Stomach (tissue), 8 donors: ENCODE measurements at regions not wholly inside any gene's neighbourhood (a gene's known extent, or its start where the extent isn't known, plus 50 kb on each side); places are given as distances from the start of the nearest gene placed in this dataset.

ENCODE experiments used
- DNase-seq, 2 donors: peaks; one replicate each; pipeline versions ENCODE4 v3.0.0 to v3.0.0-alpha.2; 2013 to 2019
- H3K27ac ChIP-seq, 5 donors: fragments of 200-600 bp in 4 of 5; sonication (generic) in 4 of 5; one replicate each; pipeline ENCODE4 v1.5.1; 2013 to 2019; ENCODE audit warnings: mild to moderate bottlenecking in 1 of 5, moderate library complexity in 1 of 5
- H3K27me3 ChIP-seq, 3 donors: fragments of 200-600 bp; sonication (generic); one replicate each; pipeline ENCODE4 v1.5.1; 2017 to 2019; ENCODE audit warnings: mixed run types in 1 of 3
- H3K36me3 ChIP-seq, 4 donors: fragments of 200-600 bp; sonication (generic); 1 replicate in 3 of 4; 2 replicates in 1 of 4; pipeline ENCODE4 v1.5.1; 2016 to 2019
- H3K4me1 ChIP-seq, 4 donors: fragments of 200-600 bp; sonication (generic); one replicate each; pipeline ENCODE4 v1.5.1; 2016 to 2019
- H3K4me3 ChIP-seq, 4 donors: fragments of 200-600 bp; sonication (generic) in 3 of 4; one replicate each; pipeline ENCODE4 v1.5.1; 2016 to 2019; ENCODE audit warnings: mild to moderate bottlenecking in 1 of 4
- H3K9me3 ChIP-seq, 4 donors: fragments of 200-600 bp; sonication (generic); one replicate each; pipeline ENCODE4 v1.5.1; 2016 to 2019
- CTCF ChIP-seq, 7 experiments: fragments of 450-650 bp in 4 of 7; fragments of 200-600 bp in 3 of 7; sonication (generic) in 3 of 7; IDR thresholded peaks; one replicate each; pipeline ENCODE4 v1.5.1; 2016 to 2019; ENCODE audit warnings: antibody characterized with exemption in 7 of 7, control low read depth in 2 of 7, mild to moderate bottlenecking in 1 of 7
- EP300 ChIP-seq: sonication (generic); formaldehyde crosslinking; IDR thresholded peaks from one replicate; pipeline ENCODE4 v1.6.1; 2017; ENCODE audit warnings: antibody characterized with exemption
- POLR2A ChIP-seq, 4 donors: fragments of 450-650 bp; IDR thresholded peaks; one replicate each; pipeline ENCODE4 v1.6.1; 2016; ENCODE audit warnings: antibody characterized with exemption in 4 of 4, control low read depth in 2 of 4, mild to moderate bottlenecking in 1 of 4, moderate library complexity in 1 of 4
- POLR2AphosphoS5 ChIP-seq, 3 donors: sonication (generic); formaldehyde crosslinking; IDR thresholded peaks; one replicate each; pipeline ENCODE4 v1.6.1; 2016; ENCODE audit warnings: antibody characterized with exemption in 3 of 3
- WGBS, 5 donors: extraction: QIAGEN DNeasy Blood & Tissue Kit in 3 of 5; methylation state at CpG; one replicate each; pipeline versions ENCODE4 v1.1.5 to v1.1.7; 2013 to 2018; 5-methylcytosine and 5-hydroxymethylcytosine counted together
- intact Hi-C: fragments of 100-400 bp; cut with DNase I; formaldehyde crosslinking; loops from one replicate; pipeline ENCODE4 v1.15.1; 2023; ENCODE audit warnings: low total_unique reads
- donor health status: healthy with polysubstance abuse.
- donor health status: Bipolar disorder and iron deficiency.
- donor health status: healthy.

- no peak for DNase-seq
- WGBS, 5 donors: 65 to 78% (median 69%) methylated on average over 3 of the region's 3 CpGs
- Histone ChIP-seq H3K4me1 (no peaks in the 10 kb centered on the region), H3K27me3 (no peaks in the 10 kb centered on the region), H3K36me3 (no peaks in the 10 kb centered on the region), H3K27ac (no peak overlapping the region), H3K9me3 (peaks cover 0 to 11% (median 2%) of the 10 kb centered on the region in 4 donors), H3K4me3 (no peak overlapping the region)
- TF ChIP-seq POLR2A (IDR thresholded peaks at IDR 0.05): no peak
- TF ChIP-seq CTCF (IDR thresholded peaks at IDR 0.05): no peak
- TF ChIP-seq EP300: no peak
- TF ChIP-seq POLR2AphosphoS5 (IDR thresholded peaks at IDR 0.05): no peak
- intact Hi-C loops: no loop called here
Observed at GRCh38 chr13:90565985-90566713, 781.3 kb upstream of the MIR17HG start.

DNA sequence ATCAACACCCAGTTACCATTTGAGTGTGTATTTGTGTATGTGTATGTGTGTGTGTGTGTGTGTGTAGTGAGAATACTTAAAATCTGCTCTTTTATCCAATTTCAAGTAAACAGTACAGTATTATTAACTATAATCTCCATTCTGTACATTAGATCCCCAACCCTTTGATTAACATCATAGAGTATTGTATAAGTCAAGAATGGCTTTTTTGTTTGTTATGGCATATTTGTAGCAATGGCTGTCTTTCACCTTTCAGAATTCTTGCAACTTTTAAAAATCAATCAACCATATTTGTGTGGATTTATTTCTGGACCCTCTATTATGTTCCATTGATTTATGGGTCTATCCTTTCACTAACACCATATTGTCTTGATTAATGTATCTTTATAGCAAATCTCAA lies 779.3 kb upstream of the MIR17HG start:
- H3K4me1 ChIP-seq: no peaks in the 10 kb centered on the region
- H3K27me3 ChIP-seq: no peaks in the 10 kb centered on the region
- no peak for DNase-seq
- H3K27ac ChIP-seq: no peak overlapping the region
- H3K4me3 ChIP-seq: no peak overlapping the region
- no peaks in the 10 kb centered on the region for H3K36me3 ChIP-seq
- TF ChIP-seq CTCF (IDR thresholded peaks at IDR 0.05) (no peak), POLR2AphosphoS5 (IDR thresholded peaks at IDR 0.05) (no peak), POLR2A (IDR thresholded peaks at IDR 0.05) (no peak), EP300 (no peak)
- intact Hi-C loops: no loop called here
- peaks cover 0 to 12% (median 5%) of the 10 kb centered on the region in 4 donors for H3K9me3 ChIP-seq

- H3K4me1 ChIP-seq: no peaks in the 10 kb centered on the region
- H3K27ac ChIP-seq: no peak overlapping the region
- peaks cover 0 to 7% (median 2%) of the 10 kb centered on the region in 4 donors for H3K9me3 ChIP-seq
- WGBS, 5 donors: 85 to 95% (median 89%) methylated on average over 5 of the region's 5 CpGs
- H3K36me3 ChIP-seq: no peaks in the 10 kb centered on the region
- no peak for DNase-seq
- intact Hi-C loops: no loop called here
- TF ChIP-seq POLR2AphosphoS5 (IDR thresholded peaks at IDR 0.05) (no peak), POLR2A (IDR thresholded peaks at IDR 0.05) (no peak), CTCF (IDR thresholded peaks at IDR 0.05) (no peak), EP300 (no peak)
- no peak overlapping the region for H3K4me3 ChIP-seq
- no peaks in the 10 kb centered on the region for H3K27me3 ChIP-seq
Observed at GRCh38 chr13:90576067-90576466, 771.4 kb upstream of the MIR17HG start.

DNA sequence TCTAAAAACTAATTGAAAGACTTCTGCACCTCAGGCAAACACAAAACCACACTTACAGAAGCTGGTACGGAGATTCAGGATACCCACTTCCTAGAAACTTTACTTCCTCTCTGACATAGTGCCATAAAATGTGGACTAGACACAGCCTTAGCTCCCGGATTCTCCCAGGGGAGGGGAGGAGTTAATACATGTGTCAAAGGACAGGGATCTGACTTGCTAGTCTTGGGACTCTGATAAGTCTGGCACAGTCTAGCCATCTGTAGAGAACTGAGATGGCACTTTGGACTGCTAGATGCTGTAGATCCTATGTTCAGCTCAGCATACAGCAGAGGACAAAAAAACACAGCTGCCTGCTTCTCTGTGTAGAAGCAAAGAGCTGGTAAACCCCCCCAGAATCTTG lies 769.8 kb upstream of the MIR17HG start:
- WGBS, 5 donors: 44 to 60% (median 54%) methylated on average over 2 of the region's 2 CpGs
- Histone ChIP-seq H3K9me3 (peaks cover 0 to 4% (median 0%) of the 10 kb centered on the region in 4 donors), H3K4me3 (no peak overlapping the region), H3K27me3 (no peaks in the 10 kb centered on the region), H3K27ac (no peak overlapping the region), H3K36me3 (no peaks in the 10 kb centered on the region), H3K4me1 (no peaks in the 10 kb centered on the region)
- DNase-seq: no peak
- intact Hi-C loops: no loop called here
- no peak for TF ChIP-seq POLR2A (IDR thresholded peaks at IDR 0.05)
- TF ChIP-seq EP300: no peak
- no peak for TF ChIP-seq POLR2AphosphoS5 (IDR thresholded peaks at IDR 0.05)
- no peak for TF ChIP-seq CTCF (IDR thresholded peaks at IDR 0.05)
